IPS-18a (cell line): ENCODE measurements at regions not wholly inside any gene's neighbourhood (a gene's known extent, or its start where the extent isn't known, plus 50 kb on each side); places are given as distances from the start of the nearest gene placed in this dataset.
"Not testable (repeated sequence)": the region's sequence is repeated elsewhere in the genome, so short reads cannot be mapped to it uniquely, and the experiment has no call there.

ENCODE experiments used
- H3K27ac ChIP-seq: one replicate; pipeline ENCODE4 v1.5.1; 2013; ENCODE audit warnings: low read length
- H3K27me3 ChIP-seq: one replicate; pipeline ENCODE4 v1.6.1; 2013; ENCODE audit warnings: mild to moderate bottlenecking, low read length; ENCODE audit not compliant: control insufficient read depth, insufficient read depth
- H3K36me3 ChIP-seq: one replicate; pipeline ENCODE4 v1.6.1; 2013; ENCODE audit warnings: low read depth, low read length; ENCODE audit not compliant: control insufficient read depth
- H3K4me1 ChIP-seq: one replicate; pipeline ENCODE4 v1.6.1; 2013; ENCODE audit warnings: low read depth, low read length; ENCODE audit not compliant: control insufficient read depth
- H3K4me3 ChIP-seq: one replicate; pipeline ENCODE4 v1.5.1; 2013; ENCODE audit warnings: low read length
- H3K9ac ChIP-seq: one replicate; pipeline ENCODE4 v1.6.1; 2013; ENCODE audit warnings: mild to moderate bottlenecking, low read length, moderate library complexity
- H3K9me3 ChIP-seq: one replicate; pipeline ENCODE4 v1.6.1; 2013; ENCODE audit warnings: low read depth, low read length; ENCODE audit not compliant: control insufficient read depth

DNA sequence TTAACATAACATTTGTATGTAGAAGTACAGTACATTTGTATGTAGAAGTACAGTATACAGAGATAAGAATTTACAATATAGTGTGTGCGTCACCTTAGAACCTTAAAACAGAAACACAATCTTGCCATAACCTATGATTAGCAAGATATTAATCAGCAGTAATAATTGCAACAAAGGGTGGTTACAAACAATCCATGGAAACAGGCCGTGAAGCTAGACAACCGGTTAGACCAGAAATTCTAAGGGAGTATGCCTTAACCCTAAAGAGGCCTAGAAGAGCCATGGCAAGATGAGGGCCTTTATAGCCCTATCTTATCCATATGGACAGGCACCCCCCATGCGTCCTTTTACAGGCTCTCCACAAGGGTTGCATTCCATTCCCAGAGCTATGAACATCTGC is 605.9 kb downstream of the KCNT2 start:
- H3K9me3 ChIP-seq, H3K9ac ChIP-seq, H3K27me3 ChIP-seq, H3K36me3 ChIP-seq, H3K4me3 ChIP-seq, H3K27ac ChIP-seq: not testable (repeated sequence)
- H3K4me1 ChIP-seq: peaks cover 20% of the 10 kb centered on the region

DNA sequence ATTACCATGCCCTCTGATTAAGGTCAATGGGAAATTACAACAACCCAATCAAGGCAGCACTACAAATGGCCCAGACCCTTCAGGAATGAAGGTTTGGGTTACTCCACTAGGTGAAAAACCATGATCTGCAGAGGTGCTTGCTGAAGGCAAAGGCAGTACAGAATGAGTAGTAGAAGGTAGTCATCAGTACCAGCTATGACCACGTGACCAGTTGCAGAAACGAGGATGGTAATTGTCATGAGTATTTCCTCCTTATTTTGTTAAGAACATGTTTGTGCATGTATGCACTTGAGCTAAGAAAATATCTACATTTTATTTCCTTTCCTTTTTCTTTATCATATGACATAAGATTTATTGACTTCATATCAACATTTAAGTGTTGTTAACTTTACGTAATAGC is 607.1 kb downstream of the KCNT2 start:
- H3K4me3 ChIP-seq: no peak overlapping the region
- no peak overlapping the region for H3K9ac ChIP-seq
- H3K4me1 ChIP-seq: peaks cover 20% of the 10 kb centered on the region
- H3K36me3 ChIP-seq: no peaks in the 10 kb centered on the region
- H3K27ac ChIP-seq: no peak overlapping the region
- H3K9me3 ChIP-seq: no peaks in the 10 kb centered on the region
- H3K27me3 ChIP-seq: no peaks in the 10 kb centered on the region

DNA sequence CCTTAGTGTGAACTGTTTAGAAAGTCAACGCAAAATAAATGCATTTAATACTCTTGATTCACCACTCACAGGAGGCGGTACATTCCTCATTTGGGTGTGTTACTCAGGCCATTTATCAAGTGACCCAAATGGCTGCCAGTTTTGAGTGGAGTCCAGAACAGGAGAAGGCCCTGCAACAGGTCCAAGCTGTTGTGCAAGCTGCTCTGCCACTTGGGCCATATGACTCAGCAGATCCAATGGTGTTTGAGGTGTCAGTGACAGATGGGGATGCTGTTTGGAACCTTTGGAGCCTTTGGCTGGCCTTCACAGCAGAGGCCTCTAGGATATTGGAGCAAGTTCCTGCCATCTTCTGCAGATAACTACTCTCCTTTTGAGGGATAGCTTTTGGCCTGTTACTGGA is 609.2 kb downstream of the KCNT2 start:
- Histone ChIP-seq H3K27me3 (no peaks in the 10 kb centered on the region), H3K4me1 (peaks cover 13% of the 10 kb centered on the region), H3K36me3 (no peaks in the 10 kb centered on the region), H3K4me3 (no peak overlapping the region), H3K9ac (no peak overlapping the region), H3K27ac (no peak overlapping the region), H3K9me3 (no peaks in the 10 kb centered on the region)

DNA sequence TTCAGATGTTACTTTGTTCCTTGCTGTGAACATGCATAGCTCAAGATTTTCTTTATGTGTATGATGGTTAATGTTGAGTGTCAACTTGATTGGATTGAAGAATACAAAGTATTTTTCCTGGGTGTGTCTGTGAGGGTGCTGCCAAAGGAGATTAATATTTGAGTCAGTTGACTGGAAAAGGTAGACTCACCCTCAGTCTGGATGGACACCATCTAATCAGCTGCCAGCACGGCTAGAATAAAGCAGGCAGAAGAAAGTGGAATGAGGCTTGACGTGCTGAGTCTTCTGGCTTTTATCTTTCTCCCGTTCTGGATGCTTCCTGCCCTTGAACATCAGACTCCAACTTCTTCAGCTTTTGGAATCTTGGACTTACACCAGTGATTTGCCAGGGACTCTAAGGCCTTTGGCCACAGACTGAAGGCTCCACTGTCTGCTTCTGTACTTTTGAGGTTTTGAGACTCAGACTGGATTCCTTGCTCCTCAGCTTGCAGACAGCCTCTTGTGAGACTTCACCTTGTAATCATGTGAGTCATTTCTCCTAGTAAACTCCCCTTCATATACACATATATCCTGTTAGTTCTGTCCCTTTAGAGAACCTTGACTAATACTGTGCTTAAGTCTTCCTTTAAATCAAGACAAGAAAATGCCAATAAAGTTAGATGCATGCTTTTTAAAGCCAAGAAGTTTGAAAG is 626.6 kb downstream of the KCNT2 start:
- Histone ChIP-seq H3K9ac (no peak overlapping the region), H3K4me3 (no peak overlapping the region), H3K27me3 (no peaks in the 10 kb centered on the region), H3K9me3 (no peaks in the 10 kb centered on the region), H3K4me1 (no peaks in the 10 kb centered on the region), H3K27ac (no peak overlapping the region), H3K36me3 (no peaks in the 10 kb centered on the region)

DNA sequence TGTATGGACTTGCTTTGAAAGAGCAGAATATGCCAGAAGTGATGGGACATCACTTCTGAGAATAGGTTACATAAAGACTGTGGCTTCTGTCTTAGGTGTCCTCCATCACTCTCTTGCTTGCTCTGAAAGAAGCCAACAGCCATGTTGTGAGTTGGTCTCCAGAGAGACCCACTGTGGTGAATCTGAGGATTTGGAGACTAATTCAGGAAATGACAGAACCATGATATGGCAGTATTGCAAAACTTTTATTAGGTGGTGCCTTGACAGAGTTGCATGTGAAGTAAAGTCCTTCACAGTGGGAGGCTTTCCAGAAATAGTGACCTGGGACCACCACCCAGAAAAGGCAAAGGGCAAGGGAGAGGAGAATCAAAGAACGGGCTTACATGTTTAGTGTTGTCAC is 628.6 kb downstream of the KCNT2 start:
- Histone ChIP-seq H3K4me3 (no peak overlapping the region), H3K9ac (no peak overlapping the region), H3K4me1 (no peaks in the 10 kb centered on the region), H3K27me3 (no peaks in the 10 kb centered on the region), H3K36me3 (no peaks in the 10 kb centered on the region), H3K27ac (no peak overlapping the region), H3K9me3 (no peaks in the 10 kb centered on the region)

DNA sequence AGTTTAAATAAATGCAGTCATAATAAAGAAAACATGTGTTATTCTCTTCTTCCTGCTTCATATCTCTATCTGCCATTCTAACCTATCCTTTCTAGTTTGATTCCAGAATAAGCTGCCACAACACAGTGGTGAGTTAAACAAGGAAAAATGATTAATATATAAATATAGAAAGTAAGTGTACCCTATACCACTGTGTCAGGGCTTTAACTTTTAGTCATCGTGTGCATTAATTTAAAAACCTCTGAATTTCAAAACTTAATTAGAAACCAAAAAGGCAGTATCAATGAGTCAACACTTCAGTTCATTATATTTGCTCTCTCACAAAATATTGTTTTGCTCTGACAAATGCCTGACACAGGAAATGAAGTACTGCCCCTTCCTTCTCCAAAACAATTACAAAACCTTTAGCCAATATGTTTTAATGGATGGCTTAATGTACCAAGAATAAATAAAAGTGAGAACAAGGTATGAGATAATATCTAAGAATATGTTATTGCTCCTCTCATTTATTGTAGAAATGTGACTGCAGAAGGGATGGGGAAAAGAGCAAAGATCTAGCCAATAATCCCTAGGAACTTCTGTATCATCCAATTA is 634.8 kb downstream of the KCNT2 start:
- no peak overlapping the region for H3K9ac ChIP-seq
- no peaks in the 10 kb centered on the region for H3K4me1 ChIP-seq
- no peak overlapping the region for H3K27ac ChIP-seq
- no peaks in the 10 kb centered on the region for H3K27me3 ChIP-seq
- no peak overlapping the region for H3K4me3 ChIP-seq
- H3K9me3 ChIP-seq: no peaks in the 10 kb centered on the region
- no peaks in the 10 kb centered on the region for H3K36me3 ChIP-seq

DNA sequence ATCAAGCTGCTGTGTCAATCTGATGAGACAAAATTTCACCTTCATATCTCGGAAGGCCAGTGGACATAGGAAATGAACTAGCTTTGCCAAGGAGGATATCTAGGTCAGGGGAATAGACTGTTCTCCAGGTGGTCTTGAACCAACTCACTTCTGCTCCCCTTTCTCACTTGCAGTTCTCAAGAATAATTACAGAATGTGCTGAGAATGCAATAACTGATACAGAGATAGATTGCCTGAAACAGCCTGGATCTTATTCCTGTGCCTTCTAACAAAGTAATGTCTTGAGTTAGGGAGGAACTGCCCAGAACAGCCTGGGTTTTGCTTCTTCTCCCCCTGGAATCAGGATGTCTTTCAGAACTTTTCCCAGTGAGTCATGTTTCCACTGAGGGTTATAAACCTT is 636.7 kb downstream of the KCNT2 start:
- H3K4me3 ChIP-seq: no peak overlapping the region
- H3K27ac ChIP-seq: no peak overlapping the region
- no peak overlapping the region for H3K9ac ChIP-seq
- H3K4me1 ChIP-seq: no peaks in the 10 kb centered on the region
- no peaks in the 10 kb centered on the region for H3K36me3 ChIP-seq
- no peaks in the 10 kb centered on the region for H3K9me3 ChIP-seq
- no peaks in the 10 kb centered on the region for H3K27me3 ChIP-seq

DNA sequence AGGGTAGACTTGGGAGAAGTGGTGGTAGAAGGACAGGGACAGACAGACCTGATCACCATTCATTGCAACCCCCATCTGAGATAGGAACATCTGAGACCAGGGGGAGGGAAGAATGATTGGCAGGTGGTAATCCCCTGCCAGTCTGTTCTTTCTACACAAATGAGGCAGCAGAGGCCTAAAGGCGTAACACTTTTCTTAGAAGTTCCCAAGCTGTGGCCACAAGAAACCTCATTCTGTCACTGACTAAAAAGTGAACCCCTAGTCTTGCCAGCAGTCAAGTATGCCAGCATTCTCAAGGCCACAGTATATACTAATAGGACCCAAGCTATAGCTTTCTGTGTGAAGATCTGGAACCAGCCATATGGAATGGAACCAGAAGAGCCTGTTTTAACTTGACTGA is 638.0 kb downstream of the KCNT2 start:
- H3K4me3 ChIP-seq: no peak overlapping the region

DNA sequence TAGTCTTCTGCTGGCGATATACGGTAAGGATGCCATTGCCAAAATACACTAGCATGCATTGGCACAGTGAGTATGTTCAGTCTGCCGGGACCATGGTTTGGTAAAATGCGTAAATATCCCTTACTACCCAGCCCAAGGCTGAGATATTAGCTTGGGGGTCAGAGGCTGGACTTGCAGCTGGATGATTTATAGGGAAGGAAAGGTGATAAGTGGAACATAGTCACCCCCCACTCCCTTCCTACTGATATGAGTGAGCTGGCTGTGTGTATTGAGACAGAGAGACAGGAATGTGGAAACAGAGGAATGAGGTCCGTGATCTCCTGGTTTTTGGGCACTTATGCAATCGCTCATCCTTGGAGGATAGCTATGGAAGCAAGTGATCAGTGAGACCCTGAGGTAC is 642.8 kb downstream of the KCNT2 start:
- Histone ChIP-seq H3K9me3 (no peaks in the 10 kb centered on the region), H3K27me3 (no peaks in the 10 kb centered on the region), H3K9ac (no peak overlapping the region), H3K4me1 (peaks cover 3% of the 10 kb centered on the region), H3K36me3 (no peaks in the 10 kb centered on the region), H3K27ac (no peak overlapping the region), H3K4me3 (no peak overlapping the region)

More for the DNA sequence above, 638.0 kb downstream of the KCNT2 start:
- Histone ChIP-seq H3K27ac (no peak overlapping the region), H3K27me3 (no peaks in the 10 kb centered on the region), H3K4me1 (no peaks in the 10 kb centered on the region), H3K9me3 (no peaks in the 10 kb centered on the region), H3K36me3 (no peaks in the 10 kb centered on the region), H3K9ac (no peak overlapping the region)

DNA sequence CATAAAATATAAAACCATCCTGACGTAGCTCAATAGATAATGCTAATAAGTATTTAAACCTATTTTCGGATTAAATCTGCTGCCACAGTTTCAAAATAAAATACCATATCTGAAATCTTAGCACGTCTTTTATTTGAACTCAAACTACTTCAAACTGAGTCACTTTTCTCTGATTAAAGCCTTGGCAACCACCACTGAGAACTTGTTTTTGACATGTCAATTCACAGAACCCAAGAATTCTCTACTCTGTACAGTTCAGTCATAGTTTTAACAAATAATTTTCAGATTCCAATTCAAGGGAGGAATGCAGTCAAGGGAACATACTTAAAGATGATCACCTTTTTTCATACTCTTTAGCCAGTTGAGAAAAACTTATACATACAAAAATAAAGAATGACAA is 643.2 kb downstream of the KCNT2 start:
- peaks cover 5% of the 10 kb centered on the region for H3K4me1 ChIP-seq
- H3K27ac ChIP-seq: no peak overlapping the region
- no peaks in the 10 kb centered on the region for H3K27me3 ChIP-seq
- H3K4me3 ChIP-seq: no peak overlapping the region
- no peaks in the 10 kb centered on the region for H3K36me3 ChIP-seq
- no peak overlapping the region for H3K9ac ChIP-seq
- no peaks in the 10 kb centered on the region for H3K9me3 ChIP-seq

DNA sequence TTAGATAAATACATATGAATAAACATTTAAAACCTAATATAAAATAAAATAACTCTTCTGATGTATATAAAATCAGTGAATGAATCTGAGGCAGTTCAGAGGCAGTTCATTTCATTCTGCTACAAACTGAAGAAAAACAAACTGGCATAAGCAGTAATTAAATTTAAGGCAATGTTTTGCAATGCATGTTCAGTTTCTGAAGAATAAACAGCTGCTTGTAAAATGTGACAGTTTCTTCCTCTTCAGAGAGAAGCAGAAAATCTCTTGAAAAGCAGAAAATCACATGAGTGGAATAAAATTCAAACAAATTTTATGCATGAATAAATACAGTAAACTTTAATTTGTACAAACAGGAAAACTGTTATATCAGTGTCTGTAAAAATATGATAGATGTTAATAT is 643.7 kb downstream of the KCNT2 start:
- H3K9me3 ChIP-seq: no peaks in the 10 kb centered on the region
- H3K27me3 ChIP-seq: no peaks in the 10 kb centered on the region
- no peak overlapping the region for H3K4me3 ChIP-seq
- H3K4me1 ChIP-seq: peaks cover 5% of the 10 kb centered on the region
- no peak overlapping the region for H3K27ac ChIP-seq
- no peaks in the 10 kb centered on the region for H3K36me3 ChIP-seq
- H3K9ac ChIP-seq: no peak overlapping the region

DNA sequence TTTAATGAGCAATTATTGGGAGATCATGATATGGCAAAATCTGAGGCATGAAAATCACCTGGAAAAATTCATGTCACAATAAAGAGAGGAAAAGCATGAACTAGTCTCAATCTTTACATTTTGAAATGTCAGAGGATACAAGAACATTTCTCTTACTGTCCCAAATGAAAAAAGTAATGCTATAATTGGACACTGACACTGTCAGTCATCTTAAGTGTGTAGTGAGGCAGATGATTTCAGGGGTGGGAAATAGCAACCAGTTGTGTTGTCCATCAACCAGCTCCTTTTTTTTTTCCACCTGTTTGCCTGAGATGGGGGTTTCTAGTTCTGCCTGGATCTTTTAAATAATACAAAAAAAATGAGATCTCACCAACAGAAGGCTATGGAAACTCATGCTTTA is 646.2 kb downstream of the KCNT2 start:
- Histone ChIP-seq H3K27me3 (no peaks in the 10 kb centered on the region), H3K4me3 (no peak overlapping the region), H3K9ac (no peak overlapping the region), H3K9me3 (no peaks in the 10 kb centered on the region), H3K27ac (no peak overlapping the region), H3K36me3 (no peaks in the 10 kb centered on the region), H3K4me1 (peaks cover 8% of the 10 kb centered on the region)
